Pons (tissue), 1 donor: ENCODE measurements at regions not wholly inside any gene's neighbourhood (a gene's known extent, or its start where the extent isn't known, plus 50 kb on each side); places are given as distances from the start of the nearest gene placed in this dataset.
A peak's percentile ranks its signal among the peaks of the same experiment; 100 is the strongest.
"Not testable (repeated sequence)": the region's sequence is repeated elsewhere in the genome, so short reads cannot be mapped to it uniquely, and the experiment has no call there.

Experiments
- DNase-seq: peaks from one replicate; pipeline ENCODE4 v3.0.0-alpha.2; 2016; ENCODE audit warnings: low spot score

GRCh38 chr3:148494451-148494850 is 203.3 kb upstream of the AGTR1 start:
- no peak for DNase-seq

- DNase-seq, result no peak
Measured at GRCh38 chr3:148500881-148501280, 196.8 kb upstream of the AGTR1 start.

GRCh38 chr3:148510116-148510515 is 187.6 kb upstream of the AGTR1 start:
- no peak for DNase-seq

- no peak for DNase-seq
Measured at GRCh38 chr3:148510561-148510960, 187.1 kb upstream of the AGTR1 start.

- no peak for DNase-seq
Measured at GRCh38 chr3:148512648-148513047, 185.1 kb upstream of the AGTR1 start.

- DNase-seq, result no peak
Measured at GRCh38 chr3:148513096-148513543, 184.6 kb upstream of the AGTR1 start.

- no peak for DNase-seq
Measured at GRCh38 chr3:148518520-148518919, 179.2 kb upstream of the AGTR1 start.

- not testable (repeated sequence) for DNase-seq
Measured at GRCh38 chr3:148525621-148526020, 172.1 kb upstream of the AGTR1 start.

GRCh38 chr3:148528024-148528423 is 169.7 kb upstream of the AGTR1 start:
- no peak for DNase-seq

GRCh38 chr3:148531836-148532235 is 165.9 kb upstream of the AGTR1 start:
- no peak for DNase-seq

- no peak for DNase-seq
Measured at GRCh38 chr3:148532326-148532725, 165.4 kb upstream of the AGTR1 start.

GRCh38 chr3:148532774-148533173 is 164.9 kb upstream of the AGTR1 start:
- DNase-seq, result peak; percentile 3

GRCh38 chr3:148534089-148534988 is 163.4 kb upstream of the AGTR1 start:
- no peak for DNase-seq

- DNase-seq, result no peak
Measured at GRCh38 chr3:148535001-148535400, 162.7 kb upstream of the AGTR1 start.

- DNase-seq, result no peak
Measured at GRCh38 chr3:148540266-148540665, 157.4 kb upstream of the AGTR1 start.

- DNase-seq, result no peak
Measured at GRCh38 chr3:148540851-148541250, 156.9 kb upstream of the AGTR1 start.

GRCh38 chr3:148546959-148547358 is 150.7 kb upstream of the AGTR1 start:
- DNase-seq, result no peak

- no peak for DNase-seq
Measured at GRCh38 chr3:148551767-148552260, 145.9 kb upstream of the AGTR1 start.

GRCh38 chr3:148554367-148554766 is 143.3 kb upstream of the AGTR1 start:
- no peak for DNase-seq

GRCh38 chr3:148556664-148557063 is 141.0 kb upstream of the AGTR1 start:
- DNase-seq, result no peak

- not testable (repeated sequence) for DNase-seq
Measured at GRCh38 chr3:148577579-148577978, 120.1 kb upstream of the AGTR1 start.

- no peak for DNase-seq
Measured at GRCh38 chr3:148582126-148582525, 115.6 kb upstream of the AGTR1 start.

- no peak for DNase-seq
Measured at GRCh38 chr3:148583793-148584192, 113.9 kb upstream of the AGTR1 start.

- DNase-seq, result no peak
Measured at GRCh38 chr3:148584438-148584837, 113.3 kb upstream of the AGTR1 start.
